Tibial nerve (tissue), 4 donors: ENCODE measurements at regions not wholly inside any gene's neighbourhood (a gene's known extent, or its start where the extent isn't known, plus 50 kb on each side); places are given as distances from the start of the nearest gene placed in this dataset.

Experiments used
- DNase-seq, 2 donors: peaks; one replicate each; pipeline ENCODE4 v3.0.0-alpha.2; 2019; ENCODE audit warnings: low spot score in 2 of 2
- H3K27ac ChIP-seq, 4 donors: fragments of 200-600 bp; sonication (generic) in 3 of 4; one replicate each; pipeline ENCODE4 v1.5.1; 2017 to 2019; ENCODE audit warnings: mild to moderate bottlenecking in 1 of 4
- H3K27me3 ChIP-seq, 2 donors: fragments of 200-600 bp; sonication (generic) in 1 of 2; one replicate each; pipeline versions ENCODE4 v1.5.1 to v1.6.0; 2017 to 2019
- H3K36me3 ChIP-seq, 3 donors: fragments of 200-600 bp; sonication (generic); one replicate each; pipeline ENCODE4 v1.5.1; 2018 to 2019
- H3K4me1 ChIP-seq, 4 donors: fragments of 200-600 bp; sonication (generic) in 3 of 4; one replicate each; pipeline ENCODE4 v1.5.1; 2017 to 2019
- H3K4me3 ChIP-seq, 4 donors: fragments of 200-600 bp; sonication (generic) in 3 of 4; one replicate each; pipeline ENCODE4 v1.5.1; 2017 to 2019; ENCODE audit warnings: mild to moderate bottlenecking in 1 of 4, moderate library complexity in 1 of 4
- H3K9me3 ChIP-seq, 4 donors: fragments of 200-600 bp; sonication (generic) in 3 of 4; one replicate each; pipeline ENCODE4 v1.5.1; 2017 to 2019
- CTCF ChIP-seq, 5 experiments: fragments of 200-600 bp in 3 of 5; fragments of 450-650 bp in 2 of 5; sonication (generic) in 3 of 5; IDR thresholded peaks; one replicate each; pipeline ENCODE4 v1.5.1; 2016 to 2019; ENCODE audit warnings: antibody characterized with exemption in 5 of 5, mild to moderate bottlenecking in 3 of 5, moderate library complexity in 2 of 5
- EP300 ChIP-seq, 2 donors: sonication (generic); formaldehyde crosslinking; IDR thresholded peaks; one replicate each; pipeline ENCODE4 v1.6.1; 2017; ENCODE audit warnings: antibody characterized with exemption in 2 of 2, mild to moderate bottlenecking in 1 of 2
- POLR2A ChIP-seq, 2 donors: fragments of 450-650 bp; IDR thresholded peaks; one replicate each; pipeline ENCODE4 v1.6.1; 2017; ENCODE audit warnings: antibody characterized with exemption in 2 of 2, mild to moderate bottlenecking in 2 of 2, moderate library complexity in 2 of 2
- WGBS, 2 donors: methylation state at CpG; one replicate each; pipeline ENCODE4 v1.1.5; 2018; 5-methylcytosine and 5-hydroxymethylcytosine counted together

- Histone ChIP-seq H3K9me3 (no peaks in the 10 kb centered on the region), H3K27me3 (no peaks in the 10 kb centered on the region), H3K4me1 (no peaks in the 10 kb centered on the region), H3K27ac (no peak overlapping the region), H3K4me3 (no peak overlapping the region), H3K36me3 (no peaks in the 10 kb centered on the region)
- no peak for TF ChIP-seq POLR2A (IDR thresholded peaks at IDR 0.05)
- TF ChIP-seq CTCF (IDR thresholded peaks at IDR 0.05): no peak
- TF ChIP-seq EP300 (IDR thresholded peaks at IDR 0.05): no peak
- DNase-seq: no peak
- WGBS, 2 donors: 83 to 86% methylated on average over 4 of the region's 4 CpGs
Measured at GRCh38 chr19:28933039-28933438, 279.9 kb downstream of the UQCRFS1 start.

- Histone ChIP-seq H3K4me1 (no peaks in the 10 kb centered on the region), H3K9me3 (no peaks in the 10 kb centered on the region), H3K27ac (no peak overlapping the region), H3K4me3 (no peak overlapping the region), H3K36me3 (no peaks in the 10 kb centered on the region), H3K27me3 (no peaks in the 10 kb centered on the region)
- TF ChIP-seq POLR2A (IDR thresholded peaks at IDR 0.05) (no peak), CTCF (IDR thresholded peaks at IDR 0.05) (no peak), EP300 (IDR thresholded peaks at IDR 0.05) (no peak)
- 68% methylated on average over 3 of the region's 3 CpGs for WGBS, 2 donors
- no peak for DNase-seq
Measured at GRCh38 chr19:28932446-28932845, 280.5 kb downstream of the UQCRFS1 start.

- no peak for DNase-seq
- Histone ChIP-seq H3K9me3 (no peaks in the 10 kb centered on the region), H3K27ac (no peak overlapping the region), H3K27me3 (no peaks in the 10 kb centered on the region), H3K36me3 (no peaks in the 10 kb centered on the region), H3K4me3 (no peak overlapping the region), H3K4me1 (no peaks in the 10 kb centered on the region)
- TF ChIP-seq POLR2A (IDR thresholded peaks at IDR 0.05) (no peak), CTCF (IDR thresholded peaks at IDR 0.05) (no peak), EP300 (IDR thresholded peaks at IDR 0.05) (no peak)
- 40 to 41% methylated on average over 3 of the region's 3 CpGs for WGBS, 2 donors
Measured at GRCh38 chr19:28929006-28929405, 283.9 kb downstream of the UQCRFS1 start.

GRCh38 chr19:28927456-28927855, 285.5 kb downstream of the UQCRFS1 start:
- Histone ChIP-seq H3K36me3 (no peaks in the 10 kb centered on the region), H3K4me1 (no peaks in the 10 kb centered on the region), H3K4me3 (no peak overlapping the region), H3K27me3 (no peaks in the 10 kb centered on the region), H3K9me3 (no peaks in the 10 kb centered on the region), H3K27ac (no peak overlapping the region)
- no peak for TF ChIP-seq EP300 (IDR thresholded peaks at IDR 0.05)
- no peak for TF ChIP-seq CTCF (IDR thresholded peaks at IDR 0.05)
- 70 to 75% methylated on average over 4 of the region's 4 CpGs for WGBS, 2 donors
- no peak for DNase-seq

- Histone ChIP-seq H3K4me3 (no peak overlapping the region), H3K36me3 (no peaks in the 10 kb centered on the region), H3K27me3 (peaks cover 0 to 7% of the 10 kb centered on the region in 2 donors), H3K4me1 (no peaks in the 10 kb centered on the region), H3K9me3 (no peaks in the 10 kb centered on the region), H3K27ac (no peak overlapping the region)
- 47 to 48% methylated on average over 17 of the region's 17 CpGs for WGBS, 2 donors
- TF ChIP-seq CTCF (IDR thresholded peaks at IDR 0.05) (no peak), EP300 (IDR thresholded peaks at IDR 0.05) (no peak), POLR2A (IDR thresholded peaks at IDR 0.05) (no peak)
- no peak for DNase-seq
Measured at GRCh38 chr19:28920269-28921066, 292.5 kb downstream of the UQCRFS1 start.
